GM21717 (cell line): ENCODE measurements at regions not wholly inside any gene's neighbourhood (a gene's known extent, or its start where the extent isn't known, plus 50 kb on each side); places are given as distances from the start of the nearest gene placed in this dataset.
"Not testable (repeated sequence)": the region's sequence is repeated elsewhere in the genome, so short reads cannot be mapped to it uniquely, and the experiment has no call there.

Experiments
- ATAC-seq: cut with Tn5 transposase; IDR thresholded peaks from one replicate; pipeline ENCODE4 v1.9.1; 2021; ENCODE audit warnings: mild to moderate bottlenecking, moderate library complexity; ENCODE audit not compliant: unreplicated experiment

DNA sequence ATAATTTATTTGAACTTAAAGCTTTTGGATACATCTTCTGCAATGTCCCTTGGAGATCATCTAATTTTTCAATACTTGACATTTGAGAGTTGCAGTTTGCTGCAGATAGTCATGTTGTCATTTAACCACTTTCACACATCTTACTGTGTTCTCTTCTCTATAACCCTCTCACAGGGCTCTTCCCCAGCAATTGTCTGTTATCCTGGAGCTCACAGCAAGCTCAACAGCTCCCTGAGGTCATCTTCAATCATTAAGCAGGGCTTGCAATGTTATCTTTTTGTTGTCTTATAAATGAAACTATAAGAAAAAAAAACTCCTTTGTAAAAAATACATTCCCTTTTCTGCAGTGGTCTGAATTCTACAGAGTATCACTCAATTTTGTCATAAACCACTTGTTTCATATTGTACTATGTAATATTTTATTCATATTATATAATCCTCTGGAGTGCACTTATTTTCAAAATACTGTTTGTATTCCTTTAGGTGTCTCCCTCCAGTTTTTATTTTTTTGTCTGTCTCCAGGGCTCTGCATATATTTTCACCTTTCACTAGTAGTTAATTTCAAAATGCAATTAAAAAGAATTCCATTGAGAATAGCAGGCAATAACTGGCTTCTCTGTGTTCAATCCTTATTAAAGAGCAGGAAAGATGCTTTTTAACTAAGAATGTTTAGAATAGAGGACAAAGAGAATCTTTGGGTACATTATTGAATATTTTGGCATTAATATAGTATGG, 106.3 kb upstream of the ARSJ start:
- ATAC-seq: no peak

DNA sequence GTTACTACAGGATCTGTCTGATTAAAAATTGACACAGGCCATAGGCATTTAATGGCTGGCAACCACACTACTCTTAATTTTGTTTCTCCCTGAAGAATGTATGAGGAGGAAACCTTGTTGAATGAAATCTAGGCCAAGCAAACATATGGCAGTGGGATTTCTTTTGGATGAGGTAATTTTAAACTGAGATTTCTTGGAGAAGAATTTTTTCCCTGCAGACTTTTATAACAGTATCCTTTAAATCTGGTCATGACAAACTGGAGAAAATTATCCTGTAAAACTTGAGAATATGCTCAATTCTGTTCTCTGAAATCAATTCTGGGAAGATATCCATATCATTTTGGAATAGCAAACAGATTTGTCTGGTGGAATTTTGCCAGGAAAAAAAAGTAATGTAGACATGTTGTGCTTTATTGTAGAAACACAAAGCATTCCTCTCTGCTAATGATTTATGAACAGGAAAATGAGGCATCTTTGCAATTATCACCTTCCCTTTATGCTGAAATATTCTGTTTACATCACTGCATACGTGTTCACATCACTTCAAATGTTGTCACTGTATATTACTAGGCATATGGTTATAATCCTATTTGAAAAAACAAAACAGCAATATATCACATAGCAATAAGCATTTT, 108.3 kb upstream of the ARSJ start:
- ATAC-seq: no peak

DNA sequence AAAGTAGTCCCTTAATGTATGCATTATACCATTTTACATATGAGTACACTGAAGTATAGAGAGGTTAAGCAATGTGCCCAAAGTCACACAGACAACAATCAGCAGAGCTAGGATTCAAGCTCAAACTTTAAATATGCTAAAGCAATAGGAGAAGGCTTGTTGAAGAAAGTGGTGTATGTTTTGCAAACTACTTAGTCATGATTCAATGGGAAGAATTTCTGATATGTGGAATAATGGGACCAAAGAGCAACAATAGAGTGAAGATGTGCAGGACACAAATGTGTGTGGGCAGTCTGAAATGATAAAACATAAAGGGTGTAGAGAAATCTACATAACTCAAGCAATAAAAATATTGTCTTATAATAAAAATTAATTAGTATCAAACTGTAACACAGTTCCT, 109.0 kb upstream of the ARSJ start:
- ATAC-seq: no peak

DNA sequence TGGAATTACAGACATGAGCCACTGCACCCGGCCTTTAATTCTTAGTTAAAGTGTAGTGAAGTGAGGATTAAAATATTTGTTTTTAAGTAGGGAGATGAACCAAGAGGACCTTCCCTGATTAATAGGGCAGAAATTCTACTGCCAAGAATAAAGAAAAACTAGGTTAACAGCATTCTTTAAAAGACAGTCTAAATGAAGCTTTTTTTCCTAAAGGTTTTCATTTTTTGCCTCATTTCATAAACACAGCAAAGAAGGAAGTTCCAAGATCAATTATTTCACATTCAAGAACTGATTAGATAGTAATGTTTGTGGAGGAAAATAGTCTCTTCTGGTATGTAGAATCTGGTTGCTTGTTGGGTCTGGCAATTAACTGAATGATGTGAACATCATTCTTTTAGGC, 112.1 kb upstream of the ARSJ start:
- ATAC-seq: no peak

DNA sequence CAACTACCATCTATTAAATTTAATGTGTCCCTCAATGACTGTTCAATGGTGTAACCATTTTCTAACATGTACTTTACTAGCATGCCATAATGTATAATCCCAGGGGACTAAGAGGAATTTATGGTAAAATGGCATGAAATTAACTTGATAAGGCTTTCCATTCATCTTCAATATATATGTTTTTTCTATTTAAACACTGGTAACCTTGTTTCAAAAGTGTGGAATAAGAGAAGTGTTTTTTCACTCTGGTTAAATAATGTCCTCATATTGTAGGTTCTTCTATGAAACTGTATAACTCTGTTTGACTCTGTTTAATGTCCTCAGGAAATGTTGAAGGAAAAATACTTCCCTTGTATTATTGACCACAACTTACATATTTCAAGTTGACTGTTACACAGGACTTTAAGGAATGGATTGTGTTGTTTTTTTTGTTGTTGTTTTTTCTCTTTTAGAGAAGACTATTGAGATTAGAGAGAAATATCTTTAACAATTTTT, 113.8 kb upstream of the ARSJ start:
- no peak for ATAC-seq

DNA sequence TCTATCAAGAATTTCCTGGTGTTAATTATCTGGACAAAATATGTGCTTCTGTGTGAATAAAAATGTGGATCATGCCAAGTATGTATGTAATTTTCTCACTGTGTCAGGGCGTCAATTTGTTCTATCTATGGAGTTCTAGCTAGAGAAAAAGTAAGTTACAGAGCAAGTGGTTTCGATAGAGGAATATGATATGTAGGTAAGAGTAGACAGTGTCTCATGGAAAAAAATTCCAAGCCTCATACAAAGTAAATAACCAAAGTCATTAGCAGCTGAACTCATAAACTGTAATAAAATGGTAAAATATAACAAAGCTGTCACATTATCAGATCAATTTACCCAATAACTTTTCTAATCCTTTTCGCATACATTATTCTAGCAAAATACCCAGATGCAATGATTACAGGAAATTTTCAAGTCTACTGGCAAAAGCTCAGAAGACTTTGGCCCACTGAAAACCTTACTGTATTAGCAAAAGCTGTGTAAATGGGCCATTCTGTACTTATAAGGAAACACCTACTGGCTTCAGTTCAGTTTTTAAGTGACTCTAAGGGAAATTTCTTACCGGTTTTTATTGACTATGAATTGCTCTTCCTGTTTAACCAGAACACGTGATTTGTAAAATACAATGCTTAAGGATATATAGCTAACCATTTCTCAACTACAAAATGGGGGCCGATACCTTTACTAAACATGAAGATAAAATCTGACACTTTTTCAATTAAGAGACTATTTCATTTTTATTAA, 121.0 kb upstream of the ARSJ start:
- ATAC-seq: no peak

DNA sequence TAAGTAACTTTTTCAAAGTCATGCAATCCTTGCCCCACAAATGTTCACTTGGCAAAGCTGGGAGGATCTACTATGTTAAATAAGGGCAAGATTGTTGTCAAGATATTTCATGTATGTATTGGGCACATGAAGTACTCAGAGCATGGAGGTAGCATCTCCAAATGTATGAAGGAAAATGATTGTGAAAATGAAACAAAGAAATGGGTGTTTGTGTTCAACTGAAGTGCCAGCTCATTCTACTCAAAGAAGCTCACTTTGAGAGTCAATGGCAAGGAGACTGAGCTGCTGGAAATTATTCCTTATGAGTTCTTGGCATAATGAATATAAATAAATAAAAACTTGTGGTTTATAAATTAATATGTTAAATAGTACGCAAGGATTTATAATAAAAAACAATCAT, 124.5 kb upstream of the ARSJ start:
- ATAC-seq: no peak

DNA sequence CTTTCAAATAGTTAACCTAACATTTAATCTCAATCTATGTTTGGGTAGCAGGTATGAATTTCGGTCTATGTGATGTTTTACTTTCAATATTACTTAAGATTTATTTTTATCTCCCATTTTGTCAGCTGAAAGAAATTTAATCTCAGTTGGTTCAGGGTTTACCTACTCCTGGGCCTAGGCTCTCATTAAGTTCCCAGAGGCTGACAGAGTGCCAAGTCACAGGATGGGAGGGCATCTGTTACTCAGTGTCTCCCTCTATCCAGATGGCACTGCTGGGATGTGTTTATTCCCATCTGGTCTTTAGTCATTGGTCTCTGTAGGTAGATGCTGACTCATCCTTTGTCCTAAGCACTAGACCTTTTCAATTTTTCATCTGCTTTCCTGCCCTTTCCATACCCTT, 129.4 kb upstream of the ARSJ start:
- no peak for ATAC-seq

DNA sequence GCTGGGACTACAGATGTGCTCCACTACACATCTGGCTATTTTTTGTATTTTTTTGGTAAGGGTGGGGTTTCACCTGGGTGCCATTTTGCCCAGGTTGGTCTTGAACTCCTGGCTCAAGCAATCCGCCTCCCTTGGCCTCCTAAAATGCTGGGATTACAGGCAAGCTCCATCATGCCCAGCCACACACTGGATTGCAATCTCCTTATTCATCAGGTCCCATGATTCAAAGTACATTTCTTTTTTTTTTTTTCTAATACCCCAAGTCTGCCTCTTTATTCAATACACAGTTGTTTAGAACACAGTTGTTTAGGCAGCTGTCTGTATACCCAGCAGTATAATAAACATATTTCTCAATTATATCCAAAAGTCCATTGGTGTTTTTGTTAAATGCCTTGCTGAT, 130.3 kb upstream of the ARSJ start:
- ATAC-seq: no peak

DNA sequence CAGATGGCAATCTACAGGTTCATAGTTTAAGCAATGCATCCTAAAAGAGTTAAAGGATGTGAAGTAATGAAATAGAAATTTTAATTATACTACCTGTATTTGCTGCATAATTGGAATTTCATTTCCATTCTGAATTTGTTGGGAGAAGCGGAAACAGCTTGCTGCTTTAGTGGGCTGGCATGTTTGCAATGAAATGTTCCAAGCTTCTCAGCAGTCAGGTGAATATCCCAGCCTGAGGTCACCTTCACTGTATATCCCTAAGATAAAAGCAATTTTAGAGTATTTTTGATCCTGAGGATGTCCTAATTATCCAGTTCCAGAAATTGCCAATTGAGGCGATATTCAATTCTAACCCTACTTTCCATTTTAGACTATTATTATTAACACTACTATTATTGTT, 136.1 kb upstream of the ARSJ start:
- no peak for ATAC-seq

DNA sequence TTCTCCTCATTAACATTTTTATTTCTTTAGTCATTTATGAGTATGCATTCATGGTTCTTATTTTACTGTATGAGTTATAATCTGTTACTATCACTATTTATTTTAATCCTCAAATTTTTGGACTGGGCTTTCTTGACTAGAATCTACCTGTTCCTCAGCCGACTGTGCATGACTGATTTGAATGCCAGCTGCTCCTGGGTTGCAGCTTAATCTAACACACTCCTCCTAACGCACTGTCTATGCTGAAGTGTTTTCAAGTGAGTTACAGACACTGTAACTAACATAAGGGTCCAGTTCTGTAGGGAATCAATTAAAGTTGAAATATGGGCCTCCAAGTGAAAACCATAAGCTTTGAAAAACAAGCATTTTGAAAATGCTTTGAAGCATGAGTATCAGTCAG, 137.4 kb upstream of the ARSJ start:
- no peak for ATAC-seq

DNA sequence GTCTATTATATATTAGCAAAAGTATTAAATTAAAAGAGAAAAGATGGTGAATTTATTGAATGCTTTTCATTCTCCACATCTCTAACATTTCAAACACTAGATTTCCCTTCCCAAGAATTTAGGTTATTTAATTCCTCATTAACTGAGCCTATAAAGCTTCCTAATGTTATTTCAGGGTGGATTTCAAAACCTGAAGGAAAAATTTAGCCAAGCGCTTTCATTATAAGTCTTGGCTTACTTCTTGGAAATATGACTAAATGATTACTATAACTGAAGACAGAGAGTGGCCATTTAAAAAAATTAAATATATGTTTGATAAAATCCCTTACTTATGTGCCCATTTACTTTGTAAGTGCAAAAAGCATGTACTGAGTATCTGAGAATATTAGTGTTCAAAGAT, 141.8 kb upstream of the ARSJ start:
- no peak for ATAC-seq

DNA sequence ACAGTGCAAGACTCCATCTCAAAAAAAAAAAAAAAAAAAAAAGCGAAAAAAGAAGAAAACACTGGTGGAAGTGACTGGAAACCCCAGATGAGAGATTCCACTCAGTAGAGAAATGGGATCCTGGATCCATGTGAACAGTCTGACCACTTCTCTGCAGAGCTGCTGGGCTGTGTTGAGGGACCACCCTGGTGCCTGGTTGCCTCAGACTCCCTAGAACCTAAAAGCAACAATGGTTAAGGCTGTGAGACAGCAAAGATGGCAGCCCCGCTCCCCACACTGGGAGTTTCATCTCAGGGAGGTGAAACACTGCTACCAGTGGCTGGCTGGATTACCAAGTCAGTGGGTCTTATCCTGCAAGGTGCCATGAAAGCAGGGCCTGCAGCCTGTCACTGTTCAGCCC, 152.8 kb upstream of the ARSJ start:
- no peak for ATAC-seq

DNA sequence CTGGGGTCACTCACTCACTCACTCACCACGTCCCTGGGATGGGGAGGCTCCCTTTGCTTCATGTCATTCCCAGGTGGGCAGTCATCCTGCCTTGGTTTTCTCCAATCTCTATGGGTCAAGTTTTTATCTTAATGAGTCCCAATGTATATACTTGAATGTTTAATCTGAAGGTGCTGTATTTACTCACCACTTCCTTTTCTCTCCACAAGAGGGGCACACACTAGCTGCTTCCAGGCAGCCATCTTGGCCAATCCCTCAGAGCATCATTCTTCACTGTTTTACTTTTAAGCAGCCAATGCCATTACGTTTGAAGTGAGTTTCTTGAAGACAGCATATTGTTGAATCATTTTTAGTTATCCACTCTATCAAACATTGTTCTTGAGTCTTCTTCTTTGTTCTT, 153.4 kb upstream of the ARSJ start:
- no peak for ATAC-seq

DNA sequence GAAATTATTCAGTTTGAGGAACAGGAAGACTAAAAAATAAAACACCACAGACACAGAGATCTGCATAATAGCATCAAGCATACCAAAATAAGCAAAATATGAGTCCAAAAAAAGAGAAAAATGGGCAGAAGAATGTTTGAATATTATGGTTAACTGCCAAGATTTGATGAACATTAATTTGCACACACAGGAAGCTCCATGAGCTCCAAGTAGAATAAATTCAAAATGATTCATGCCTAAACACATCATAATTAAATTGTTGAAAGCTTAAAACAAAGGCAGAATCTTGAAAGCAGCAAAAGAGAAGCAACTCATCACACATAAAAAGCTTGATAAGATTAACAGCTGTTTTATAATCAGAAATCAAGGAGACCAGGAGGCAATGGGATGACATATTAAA, 156.6 kb upstream of the ARSJ start:
- ATAC-seq: no peak

DNA sequence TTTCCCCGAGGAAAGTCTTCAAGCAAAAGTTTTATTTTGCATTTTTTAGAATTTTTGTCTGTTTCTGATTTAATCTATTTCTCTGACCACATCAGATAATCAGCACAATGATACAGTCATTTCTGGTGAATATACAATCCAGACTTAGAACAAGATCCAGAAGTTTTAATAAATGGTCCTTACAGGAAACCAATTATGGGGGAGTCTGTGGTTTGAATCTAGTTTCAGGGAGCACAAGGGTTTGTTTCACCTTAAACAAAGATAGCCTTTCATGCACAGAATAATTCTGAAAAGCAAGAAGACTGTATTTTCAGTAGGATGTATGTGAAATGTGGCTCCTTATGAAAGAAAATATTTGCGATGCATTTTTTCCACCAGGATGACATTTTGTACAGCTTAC, 158.5 kb upstream of the ARSJ start:
- ATAC-seq: no peak

DNA sequence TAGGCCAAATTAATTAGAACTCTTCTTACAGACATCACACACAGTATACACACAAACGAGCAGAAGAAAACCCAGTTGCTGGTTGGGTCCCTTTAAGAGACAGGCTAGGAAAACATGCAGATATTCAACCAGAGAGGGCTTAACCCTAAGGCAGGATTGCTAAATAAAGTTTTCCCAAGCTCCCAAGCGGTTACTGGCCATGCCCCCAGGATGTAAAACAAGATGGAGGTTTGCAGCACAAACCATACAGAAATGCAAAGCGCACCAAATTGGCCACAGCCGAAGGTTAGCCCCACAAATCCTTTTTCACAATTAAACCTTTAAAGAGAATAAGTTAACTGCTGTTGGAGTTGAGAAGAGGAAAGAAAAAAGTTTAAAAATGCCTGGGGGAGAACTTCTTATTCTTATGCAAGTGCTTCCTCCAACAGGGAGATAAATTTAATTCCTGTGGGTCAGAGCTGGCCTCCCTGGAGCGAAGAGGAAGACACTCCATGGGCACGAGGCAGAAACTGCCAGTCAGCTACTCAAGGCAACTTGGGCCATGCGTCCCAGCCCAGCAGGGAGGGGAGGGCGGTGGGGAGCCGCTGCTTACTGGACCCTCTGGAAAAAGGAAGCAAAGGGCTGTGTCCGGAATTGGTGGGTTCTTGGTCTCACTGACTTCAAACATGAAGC, 167.6 kb upstream of the ARSJ start:
- ATAC-seq: no peak

DNA sequence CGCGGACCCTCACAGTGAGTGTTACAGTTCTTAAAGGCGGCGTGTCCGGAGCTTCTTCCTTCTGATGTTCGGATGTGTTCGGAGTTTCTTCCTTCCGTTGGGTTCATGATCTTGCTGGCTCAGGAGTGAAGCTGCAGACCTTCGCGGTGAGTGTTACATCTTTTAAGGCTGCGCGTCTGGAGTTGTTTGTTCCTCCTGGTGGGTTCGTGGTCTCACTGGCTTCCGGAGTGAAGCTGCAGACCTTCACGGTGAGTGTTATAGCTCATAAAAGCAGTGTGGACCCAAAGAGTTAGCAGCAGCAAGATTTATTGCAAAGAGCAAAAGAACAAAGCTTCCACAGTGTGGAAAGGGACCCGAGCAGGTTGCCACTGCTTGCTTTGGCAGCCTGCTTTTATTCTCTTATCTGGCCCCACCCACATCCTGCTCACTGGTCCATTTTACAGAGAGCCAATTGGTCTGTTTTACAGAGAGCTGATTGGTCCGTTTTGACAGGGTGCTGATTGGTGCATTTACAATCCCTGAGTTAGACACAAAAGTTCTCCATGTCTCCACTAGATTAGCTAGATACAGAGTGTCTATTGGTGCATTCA, 168.3 kb upstream of the ARSJ start:
- ATAC-seq: not testable (repeated sequence)

DNA sequence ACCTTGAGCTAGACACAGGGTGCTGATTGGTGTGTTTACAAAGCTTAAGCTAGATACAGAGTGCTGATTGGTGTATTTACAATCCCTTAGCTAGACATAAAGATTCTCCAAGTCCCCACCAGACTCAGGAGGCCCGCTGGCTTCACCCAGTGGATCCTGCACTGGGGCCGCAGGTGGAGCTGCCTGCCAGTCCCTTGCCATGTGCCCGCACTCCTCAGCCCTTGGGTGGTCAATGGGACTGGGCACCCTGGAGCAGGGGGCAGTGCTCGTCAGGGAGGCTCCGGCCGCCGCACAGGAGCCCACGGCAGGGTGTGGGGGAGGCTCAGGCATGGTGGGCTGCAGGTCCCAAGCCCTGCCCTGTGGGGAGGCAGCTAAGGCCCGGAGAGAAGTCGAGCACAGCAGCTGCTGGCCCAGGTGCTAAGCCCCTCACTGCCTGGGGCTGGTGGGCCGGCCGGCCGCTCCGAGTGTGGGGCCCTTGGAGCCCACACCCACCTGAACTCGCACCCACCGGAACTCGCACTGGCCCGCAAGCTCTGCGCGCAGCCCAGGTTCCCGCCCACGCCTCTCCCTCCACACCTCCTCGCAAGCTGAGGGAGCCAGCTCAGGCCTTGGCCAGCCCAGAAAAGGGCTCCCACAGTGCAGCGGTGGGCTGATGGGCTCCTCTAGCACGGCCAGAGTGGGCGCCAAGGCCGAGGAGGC, 169.1 kb upstream of the ARSJ start:
- ATAC-seq: not testable (repeated sequence)

DNA sequence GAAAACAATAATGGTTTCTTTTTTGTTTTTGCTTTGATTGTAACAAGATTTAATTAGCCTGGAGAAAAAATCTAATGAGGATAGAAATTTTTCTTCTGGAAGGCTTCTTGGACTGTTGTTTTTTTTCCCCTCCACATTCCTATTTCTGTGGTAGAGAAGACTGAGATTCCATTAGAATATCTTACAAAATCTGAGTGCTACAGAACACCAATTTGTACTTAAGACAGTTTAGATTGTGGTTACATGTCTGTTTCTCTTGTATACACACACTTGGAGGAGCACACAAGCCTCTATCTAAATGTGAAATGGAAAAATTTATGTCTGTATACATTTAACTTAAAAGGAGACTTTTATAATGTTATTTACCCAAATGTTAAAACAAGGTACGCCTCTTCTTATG, 176.9 kb upstream of the ARSJ start:
- ATAC-seq: no peak

DNA sequence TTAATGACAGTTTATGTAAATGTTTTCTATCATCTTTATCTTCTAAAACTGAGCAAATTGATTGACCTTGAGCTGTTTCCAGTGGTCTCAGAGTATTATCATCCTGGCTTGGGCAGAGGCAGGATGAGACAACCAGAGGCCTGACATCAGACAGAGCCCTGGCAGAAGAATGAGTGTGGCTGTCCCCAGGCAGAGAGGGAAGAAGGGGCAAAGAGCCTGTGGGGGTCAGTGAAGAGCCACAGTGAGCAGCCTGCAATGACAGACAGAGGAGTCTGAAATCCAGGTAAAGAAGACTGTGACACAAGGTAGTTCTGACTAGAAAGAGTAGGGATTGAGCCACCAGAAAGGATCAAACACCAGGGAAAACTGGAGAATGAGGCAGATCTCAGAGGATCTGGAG, 182.4 kb upstream of the ARSJ start:
- ATAC-seq: no peak
